Muscle of leg (tissue), 3 donors: ENCODE measurements at regions not wholly inside any gene's neighbourhood (a gene's known extent, or its start where the extent isn't known, plus 50 kb on each side); places are given as distances from the start of the nearest gene placed in this dataset.

Source experiments
- DNase-seq: peaks from one replicate; pipeline ENCODE4 v3.0.0; 2013
- H3K27ac ChIP-seq: one replicate; pipeline ENCODE4 v1.5.1; 2013; ENCODE audit warnings: mild to moderate bottlenecking, low read length, control low read depth
- H3K27me3 ChIP-seq: one replicate; pipeline ENCODE4 v1.6.1; 2013; ENCODE audit warnings: low read length; ENCODE audit not compliant: control insufficient read depth, insufficient read depth
- H3K36me3 ChIP-seq: one replicate; pipeline ENCODE4 v1.6.1; 2013; ENCODE audit warnings: low read length; ENCODE audit not compliant: control insufficient read depth, insufficient read depth
- H3K4me1 ChIP-seq: one replicate; pipeline ENCODE4 v1.6.1; 2013; ENCODE audit warnings: low read length; ENCODE audit not compliant: control insufficient read depth, insufficient read depth
- H3K4me3 ChIP-seq: one replicate; pipeline ENCODE4 v1.5.1; 2013; ENCODE audit warnings: low read length, control low read depth
- H3K9me3 ChIP-seq: replicated peaks from 2 replicates; pipeline ENCODE4 v1.6.1; 2013; ENCODE audit warnings: low read depth, low read length; ENCODE audit not compliant: control insufficient read depth
- WGBS: methylation state at CpG from one replicate; pipeline ENCODE4 v1.1.5; 2013; ENCODE audit warnings: missing lambda C conversion rate; ENCODE audit not compliant: insufficient coverage; 5-methylcytosine and 5-hydroxymethylcytosine counted together

DNA sequence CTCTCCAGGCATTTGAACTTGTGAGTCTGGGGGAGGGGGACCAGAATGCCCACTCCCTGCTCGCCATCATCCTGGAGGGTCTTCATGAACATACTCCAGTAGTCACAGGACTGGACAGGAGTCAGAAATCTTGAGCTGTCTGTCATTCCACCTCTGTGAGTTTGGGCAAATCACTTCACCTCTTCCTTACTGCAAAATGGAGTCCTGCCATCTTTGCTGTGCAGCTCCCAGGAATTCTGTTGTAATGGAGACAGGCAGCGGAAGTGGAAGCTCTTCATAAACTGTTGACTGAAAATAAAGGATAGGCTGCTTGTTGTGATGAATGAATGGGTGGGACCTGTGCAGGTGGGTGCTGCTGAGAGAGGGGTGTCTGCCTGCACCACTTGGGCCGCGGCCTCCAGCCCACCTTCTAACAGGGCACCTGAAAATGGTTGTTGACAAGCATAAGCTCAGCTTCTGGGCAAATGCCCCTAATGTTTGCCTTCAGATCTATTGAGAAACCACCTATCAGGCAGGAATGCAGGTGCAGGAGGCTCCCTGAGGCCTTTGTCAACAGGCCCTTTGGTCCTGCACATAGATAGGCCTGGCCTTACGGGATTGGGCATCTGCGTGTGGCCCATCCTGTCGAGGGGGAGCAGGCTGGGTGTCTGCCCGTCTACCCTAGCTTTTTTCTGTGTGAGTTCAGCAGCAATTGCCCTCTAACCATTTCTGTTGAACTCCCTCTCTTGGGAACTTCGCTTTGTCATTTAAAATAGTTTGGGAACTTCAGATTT is 321.0 kb downstream of the RPS6KC1 start:
- 77% methylated on average over 5 of the region's 9 CpGs for WGBS
- Histone ChIP-seq H3K9me3 (no peaks in the 10 kb centered on the region), H3K4me1 (peaks cover 19% of the 10 kb centered on the region), H3K4me3 (no peak overlapping the region), H3K27ac (no peak overlapping the region), H3K36me3 (no peaks in the 10 kb centered on the region), H3K27me3 (no peaks in the 10 kb centered on the region)
- no peak for DNase-seq

- Histone ChIP-seq H3K27ac (no peak overlapping the region), H3K4me3 (no peak overlapping the region), H3K9me3 (peaks cover 1% of the 10 kb centered on the region), H3K27me3 (no peaks in the 10 kb centered on the region), H3K36me3 (no peaks in the 10 kb centered on the region), H3K4me1 (peaks cover 13% of the 10 kb centered on the region)
- 30% methylated on average over 5 of the region's 5 CpGs for WGBS
- peak; percentile 63 for DNase-seq
These were observed 323.3 kb downstream of the RPS6KC1 start for GRCh38 chr1:213374369-213374768.

DNA sequence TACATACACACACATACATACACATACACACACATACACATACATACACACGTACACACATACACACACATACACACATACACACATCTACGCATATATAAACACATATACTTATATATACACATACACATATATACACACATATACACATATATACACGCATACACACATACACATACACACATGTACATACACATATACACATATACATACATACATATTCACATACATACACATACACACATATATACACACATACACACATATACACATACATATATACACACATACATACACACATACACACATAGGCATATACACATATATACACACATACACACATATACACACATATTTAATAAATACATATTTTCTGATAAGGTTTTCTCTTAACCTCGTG is 324.0 kb downstream of the RPS6KC1 start:
- no peaks in the 10 kb centered on the region for H3K36me3 ChIP-seq
- no peaks in the 10 kb centered on the region for H3K27me3 ChIP-seq
- WGBS = 93% methylated on average over 3 of the region's 4 CpGs
- no peak overlapping the region for H3K27ac ChIP-seq
- H3K9me3 ChIP-seq = peaks cover 3% of the 10 kb centered on the region
- H3K4me3 ChIP-seq = no peak overlapping the region
- no peak for DNase-seq
- peaks cover 7% of the 10 kb centered on the region for H3K4me1 ChIP-seq

DNA sequence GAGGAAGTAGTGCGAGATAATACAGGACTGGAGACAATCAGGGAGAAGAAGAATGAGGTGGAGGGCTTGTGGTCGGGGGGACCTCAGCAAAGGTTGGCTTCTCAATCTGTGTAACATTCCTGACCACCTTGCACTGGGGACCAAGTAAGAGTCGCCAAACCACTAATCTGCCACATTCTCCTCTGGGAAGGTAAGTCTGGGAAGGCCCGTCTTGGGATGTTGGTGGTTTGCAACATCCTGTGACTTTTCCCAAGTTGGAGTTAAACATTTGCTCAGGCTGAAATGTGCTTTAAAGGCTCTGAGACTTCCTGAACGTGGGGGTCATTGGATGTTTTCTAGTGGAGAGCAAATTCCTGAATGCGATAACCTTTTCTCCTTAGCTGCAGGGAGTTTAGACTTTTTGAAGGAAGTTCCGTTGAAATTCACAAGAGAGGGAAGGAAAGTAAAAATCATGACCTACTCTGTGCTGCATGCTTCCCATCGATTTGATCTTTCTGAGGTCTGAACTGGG is 325.9 kb downstream of the RPS6KC1 start:
- no peak overlapping the region for H3K4me3 ChIP-seq
- no peaks in the 10 kb centered on the region for H3K27me3 ChIP-seq
- 40% methylated on average over 3 of the region's 8 CpGs for WGBS
- DNase-seq = no peak
- H3K9me3 ChIP-seq = peaks cover 3% of the 10 kb centered on the region
- H3K4me1 ChIP-seq = peaks cover 6% of the 10 kb centered on the region
- no peaks in the 10 kb centered on the region for H3K36me3 ChIP-seq
- no peak overlapping the region for H3K27ac ChIP-seq

GRCh38 chr1:213380865-213381264 is 329.8 kb downstream of the RPS6KC1 start:
- H3K9me3 ChIP-seq = peaks cover 3% of the 10 kb centered on the region
- no peaks in the 10 kb centered on the region for H3K27me3 ChIP-seq
- H3K36me3 ChIP-seq = no peaks in the 10 kb centered on the region
- H3K27ac ChIP-seq = no peak overlapping the region
- no peak overlapping the region for H3K4me3 ChIP-seq
- H3K4me1 ChIP-seq = peaks cover 12% of the 10 kb centered on the region
- 85% methylated on average over 9 of the region's 11 CpGs for WGBS
- DNase-seq = no peak

GRCh38 chr1:213381572-213382084 is 330.6 kb downstream of the RPS6KC1 start:
- peak; percentile 78 for DNase-seq
- peaks cover 3% of the 10 kb centered on the region for H3K9me3 ChIP-seq
- H3K27me3 ChIP-seq = no peaks in the 10 kb centered on the region
- WGBS = 20% methylated on average over 15 of the region's 17 CpGs
- peak overlapping the region; percentile 11 for H3K4me3 ChIP-seq
- H3K27ac ChIP-seq = peak overlapping the region; percentile 65
- H3K4me1 ChIP-seq = peaks cover 12% of the 10 kb centered on the region
- H3K36me3 ChIP-seq = no peaks in the 10 kb centered on the region

DNA sequence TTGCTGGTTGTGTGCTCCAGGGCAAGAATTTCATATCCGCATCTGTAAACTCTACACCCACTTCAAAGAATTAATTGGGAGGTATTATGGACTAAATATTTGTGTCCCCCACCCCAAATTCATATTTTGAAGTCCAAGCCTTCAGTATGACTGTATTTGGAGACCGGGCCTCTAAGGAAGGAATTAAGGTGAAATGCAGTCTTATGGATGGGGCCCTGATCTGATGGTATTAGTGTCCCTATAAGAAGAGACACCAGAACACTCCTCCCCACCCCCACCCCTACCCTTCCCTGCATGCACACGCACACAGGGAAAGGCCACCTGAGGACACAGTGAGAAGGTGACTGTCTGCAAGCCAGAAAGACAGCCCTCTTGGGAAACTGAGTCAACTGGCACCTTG is 332.4 kb downstream of the RPS6KC1 start:
- no CpG with 5 or more reads among the region's 3 CpGs for WGBS
- DNase-seq = no peak

DNA sequence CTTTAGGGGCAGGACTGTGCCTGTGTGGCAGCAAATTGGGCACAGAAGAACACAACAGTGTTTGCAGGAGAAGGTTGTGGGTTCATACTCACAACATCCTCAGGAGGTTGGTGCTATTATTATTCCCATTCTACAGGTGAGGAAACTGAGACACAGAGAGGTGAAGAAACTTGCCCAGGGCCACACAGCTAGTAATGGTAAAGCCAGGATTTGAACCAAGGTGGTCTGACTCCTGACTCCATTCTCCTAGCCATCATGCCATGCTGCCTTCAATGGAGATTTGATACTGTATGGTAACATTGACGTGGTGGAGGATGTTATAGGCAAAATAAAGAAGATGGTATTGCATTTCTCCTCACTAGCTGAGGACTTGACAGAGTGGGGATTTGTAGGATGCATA is 334.2 kb downstream of the RPS6KC1 start:
- Histone ChIP-seq H3K36me3 (no peaks in the 10 kb centered on the region), H3K4me1 (peaks cover 19% of the 10 kb centered on the region), H3K27ac (no peak overlapping the region), H3K4me3 (no peak overlapping the region), H3K27me3 (no peaks in the 10 kb centered on the region), H3K9me3 (no peaks in the 10 kb centered on the region)
- no CpG with 5 or more reads among the region's 1 CpG for WGBS
- DNase-seq = no peak

More for the DNA sequence above, 332.4 kb downstream of the RPS6KC1 start:
- H3K4me1 ChIP-seq = peaks cover 13% of the 10 kb centered on the region
- no peak overlapping the region for H3K27ac ChIP-seq
- no peaks in the 10 kb centered on the region for H3K27me3 ChIP-seq
- peaks cover 3% of the 10 kb centered on the region for H3K9me3 ChIP-seq
- no peak overlapping the region for H3K4me3 ChIP-seq
- H3K36me3 ChIP-seq = no peaks in the 10 kb centered on the region

GRCh38 chr1:213385806-213386324 is 334.8 kb downstream of the RPS6KC1 start:
- H3K9me3 ChIP-seq = no peaks in the 10 kb centered on the region
- H3K4me1 ChIP-seq = peaks cover 19% of the 10 kb centered on the region
- no peak overlapping the region for H3K4me3 ChIP-seq
- DNase-seq = no peak
- no peaks in the 10 kb centered on the region for H3K27me3 ChIP-seq
- H3K36me3 ChIP-seq = no peaks in the 10 kb centered on the region
- WGBS = 68% methylated on average over 3 of the region's 4 CpGs
- no peak overlapping the region for H3K27ac ChIP-seq

DNA sequence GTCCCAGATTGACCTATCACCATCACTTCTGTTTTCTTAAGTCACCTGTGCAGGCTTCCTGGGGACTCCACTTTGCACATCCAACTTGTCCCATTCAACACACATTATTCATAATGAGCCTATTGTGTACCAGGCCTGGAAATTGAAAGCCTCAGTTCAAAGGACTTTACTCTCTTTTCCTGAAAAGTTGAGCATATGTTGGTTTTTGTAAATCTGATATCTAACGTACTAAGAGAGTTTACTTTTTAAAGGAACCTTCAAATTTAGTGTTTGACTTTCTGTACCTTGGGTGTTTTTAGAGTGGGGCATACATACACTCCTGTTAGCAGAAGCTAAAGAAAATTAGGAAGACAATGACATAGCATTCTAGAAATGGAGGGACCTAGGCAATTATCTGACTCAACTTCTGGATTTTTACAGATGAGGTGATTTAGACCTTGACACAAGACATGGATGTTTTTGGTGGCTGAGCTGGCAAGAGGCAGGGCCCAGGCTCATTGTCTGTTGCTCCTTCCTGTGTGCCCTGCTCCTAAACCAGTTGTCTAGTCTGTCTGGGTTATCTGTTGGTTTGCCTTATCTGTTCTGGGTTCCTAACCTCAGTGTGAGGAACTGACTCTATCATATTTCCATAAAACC is 336.5 kb downstream of the RPS6KC1 start:
- H3K4me1 ChIP-seq = peaks cover 9% of the 10 kb centered on the region
- no peaks in the 10 kb centered on the region for H3K36me3 ChIP-seq
- no peaks in the 10 kb centered on the region for H3K27me3 ChIP-seq
- H3K9me3 ChIP-seq = no peaks in the 10 kb centered on the region
- H3K27ac ChIP-seq = no peak overlapping the region
- DNase-seq = no peak
- H3K4me3 ChIP-seq = no peak overlapping the region
- WGBS = no CpG with 5 or more reads among the region's 1 CpG
